Endothelial cell (in vitro differentiated cells): ENCODE measurements at regions not wholly inside any gene's neighbourhood (a gene's known extent, or its start where the extent isn't known, plus 50 kb on each side); places are given as distances from the start of the nearest gene placed in this dataset.

ENCODE experiments used
- DNase-seq: peaks from one replicate; pipeline ENCODE4 v3.0.0; 2021; ENCODE audit warnings: low spot score
- H3K27ac Mint-ChIP-seq: one replicate; pipeline ENCODE4 v1.8.0; 2021; ENCODE audit warnings: mixed read lengths, inconsistent platforms; ENCODE audit not compliant: unreplicated experiment
- H3K27me3 Mint-ChIP-seq: one replicate; pipeline ENCODE4 v1.8.0; 2021; ENCODE audit warnings: mild to moderate bottlenecking, moderate library complexity, mixed read lengths, inconsistent platforms; ENCODE audit not compliant: unreplicated experiment
- H3K36me3 Mint-ChIP-seq: one replicate; pipeline ENCODE4 v1.8.0; 2021; ENCODE audit warnings: mild to moderate bottlenecking, low read depth, mixed read lengths, inconsistent platforms; ENCODE audit not compliant: unreplicated experiment
- H3K4me1 Mint-ChIP-seq: one replicate; pipeline ENCODE4 v1.8.0; 2021; ENCODE audit warnings: mild to moderate bottlenecking, mixed read lengths, inconsistent platforms; ENCODE audit not compliant: unreplicated experiment
- H3K4me3 Mint-ChIP-seq: one replicate; pipeline ENCODE4 v1.8.0; 2021; ENCODE audit warnings: mild to moderate bottlenecking, mixed read lengths, inconsistent platforms; ENCODE audit not compliant: unreplicated experiment
- H3K9me3 Mint-ChIP-seq: one replicate; pipeline ENCODE4 v1.8.0; 2021; ENCODE audit warnings: mixed read lengths, inconsistent platforms; ENCODE audit not compliant: unreplicated experiment
- TF ChIP-seq, protein P1 (sequence below): fragments of 200-600 bp; sonication (generic); IDR thresholded peaks from one replicate; pipeline ENCODE4 v1.5.0; 2021; ENCODE audit warnings: antibody characterized with exemption; ENCODE audit not compliant: unreplicated experiment

DNA sequence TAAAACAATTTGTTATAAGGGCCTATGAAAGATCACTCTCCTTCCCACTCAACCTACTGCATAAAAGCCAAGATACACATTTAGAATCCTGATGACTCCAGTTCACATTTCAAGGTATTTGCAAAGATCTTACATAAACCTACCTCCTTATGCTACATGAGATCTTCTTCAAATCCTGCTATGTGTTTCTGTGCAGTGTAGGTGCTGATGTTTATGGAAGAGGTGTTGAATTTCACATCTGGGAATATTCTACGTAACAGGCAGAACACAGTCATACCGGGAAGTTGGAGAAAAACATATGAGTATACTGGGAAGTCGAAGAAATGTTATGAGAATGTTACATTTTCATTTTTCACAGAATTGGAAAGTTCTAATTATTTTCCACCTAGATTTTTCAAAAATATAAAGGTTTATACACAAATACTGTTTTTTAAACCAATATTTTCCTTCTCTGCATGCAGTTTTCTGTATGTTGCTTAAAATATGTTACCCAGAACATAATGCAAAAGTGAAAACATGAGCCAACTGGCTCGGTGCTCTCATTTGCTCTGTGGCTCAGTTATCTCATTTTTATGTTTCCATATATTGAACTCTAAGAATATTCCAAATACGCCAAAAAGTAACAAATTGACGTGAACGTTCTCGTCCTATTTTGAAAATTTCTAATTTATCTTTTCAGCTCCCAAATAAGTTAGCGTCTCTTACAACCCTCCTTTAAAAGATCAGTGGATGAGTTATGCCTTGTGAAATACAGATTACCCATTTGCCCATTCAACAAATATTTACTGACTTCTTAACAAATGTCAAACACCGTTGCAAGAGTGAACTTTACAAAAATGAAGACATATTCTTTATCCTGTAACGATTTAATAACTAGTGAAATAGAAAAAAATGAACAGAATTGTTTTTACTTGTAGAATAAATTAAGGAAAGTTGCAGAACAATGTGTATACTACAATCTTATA lies 899.3 kb downstream of the STIM2 start:
- Mint-ChIP-seq H3K27ac (no peak overlapping the region), H3K9me3 (no peaks in the 10 kb centered on the region), H3K4me3 (no peak overlapping the region), H3K36me3 (no peaks in the 10 kb centered on the region), H3K4me1 (no peaks in the 10 kb centered on the region), H3K27me3 (no peaks in the 10 kb centered on the region)
- TF ChIP-seq, protein P1, sequence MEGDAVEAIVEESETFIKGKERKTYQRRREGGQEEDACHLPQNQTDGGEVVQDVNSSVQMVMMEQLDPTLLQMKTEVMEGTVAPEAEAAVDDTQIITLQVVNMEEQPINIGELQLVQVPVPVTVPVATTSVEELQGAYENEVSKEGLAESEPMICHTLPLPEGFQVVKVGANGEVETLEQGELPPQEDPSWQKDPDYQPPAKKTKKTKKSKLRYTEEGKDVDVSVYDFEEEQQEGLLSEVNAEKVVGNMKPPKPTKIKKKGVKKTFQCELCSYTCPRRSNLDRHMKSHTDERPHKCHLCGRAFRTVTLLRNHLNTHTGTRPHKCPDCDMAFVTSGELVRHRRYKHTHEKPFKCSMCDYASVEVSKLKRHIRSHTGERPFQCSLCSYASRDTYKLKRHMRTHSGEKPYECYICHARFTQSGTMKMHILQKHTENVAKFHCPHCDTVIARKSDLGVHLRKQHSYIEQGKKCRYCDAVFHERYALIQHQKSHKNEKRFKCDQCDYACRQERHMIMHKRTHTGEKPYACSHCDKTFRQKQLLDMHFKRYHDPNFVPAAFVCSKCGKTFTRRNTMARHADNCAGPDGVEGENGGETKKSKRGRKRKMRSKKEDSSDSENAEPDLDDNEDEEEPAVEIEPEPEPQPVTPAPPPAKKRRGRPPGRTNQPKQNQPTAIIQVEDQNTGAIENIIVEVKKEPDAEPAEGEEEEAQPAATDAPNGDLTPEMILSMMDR: no peak
- no peak for DNase-seq

- TF ChIP-seq, protein P1: no peak
- H3K27ac Mint-ChIP-seq: no peak overlapping the region
- no peaks in the 10 kb centered on the region for H3K9me3 Mint-ChIP-seq
- H3K4me1 Mint-ChIP-seq: no peaks in the 10 kb centered on the region
- no peak overlapping the region for H3K4me3 Mint-ChIP-seq
- no peaks in the 10 kb centered on the region for H3K27me3 Mint-ChIP-seq
- DNase-seq: no peak
- H3K36me3 Mint-ChIP-seq: no peaks in the 10 kb centered on the region
Observed at GRCh38 chr4:27763830-27764525, 903.3 kb downstream of the STIM2 start.

DNA sequence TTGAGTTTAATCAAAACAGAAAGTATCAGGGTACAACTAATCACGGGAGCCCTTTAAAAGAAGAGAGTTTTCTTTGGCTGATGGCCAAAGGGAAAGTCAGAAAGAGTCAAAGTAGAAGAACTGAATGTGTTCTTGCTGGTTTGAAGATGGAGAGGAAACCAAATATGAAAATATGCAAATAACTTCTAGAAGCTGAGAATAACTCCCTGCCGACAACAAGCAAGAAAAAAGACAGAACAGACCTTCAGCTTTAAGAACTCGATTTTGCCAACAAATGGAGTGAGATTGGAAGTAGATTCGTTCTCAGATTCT lies 903.8 kb downstream of the STIM2 start:
- no peak for DNase-seq
- Mint-ChIP-seq H3K4me1 (no peaks in the 10 kb centered on the region), H3K36me3 (no peaks in the 10 kb centered on the region), H3K27me3 (no peaks in the 10 kb centered on the region), H3K27ac (no peak overlapping the region), H3K4me3 (no peak overlapping the region), H3K9me3 (no peaks in the 10 kb centered on the region)
- TF ChIP-seq, protein P1: no peak

GRCh38 chr4:27770895-27771294 lies 910.3 kb downstream of the STIM2 start:
- Mint-ChIP-seq H3K4me1 (peaks cover 7% of the 10 kb centered on the region), H3K4me3 (no peak overlapping the region), H3K27me3 (no peaks in the 10 kb centered on the region), H3K9me3 (no peaks in the 10 kb centered on the region), H3K36me3 (no peaks in the 10 kb centered on the region), H3K27ac (no peak overlapping the region)
- TF ChIP-seq, protein P1: no peak
- no peak for DNase-seq

- TF ChIP-seq, protein P1: no peak
- H3K9me3 Mint-ChIP-seq: no peaks in the 10 kb centered on the region
- no peaks in the 10 kb centered on the region for H3K27me3 Mint-ChIP-seq
- peaks cover 7% of the 10 kb centered on the region for H3K4me1 Mint-ChIP-seq
- H3K36me3 Mint-ChIP-seq: no peaks in the 10 kb centered on the region
- H3K27ac Mint-ChIP-seq: no peak overlapping the region
- no peak for DNase-seq
- no peak overlapping the region for H3K4me3 Mint-ChIP-seq
Observed at GRCh38 chr4:27775156-27775555, 914.5 kb downstream of the STIM2 start.
